ENCODE measurements at regions not wholly inside any gene's neighbourhood (a gene's known extent, or its start where the extent isn't known, plus 50 kb on each side); places are given as distances from the start of the nearest gene placed in this dataset.

DNA sequence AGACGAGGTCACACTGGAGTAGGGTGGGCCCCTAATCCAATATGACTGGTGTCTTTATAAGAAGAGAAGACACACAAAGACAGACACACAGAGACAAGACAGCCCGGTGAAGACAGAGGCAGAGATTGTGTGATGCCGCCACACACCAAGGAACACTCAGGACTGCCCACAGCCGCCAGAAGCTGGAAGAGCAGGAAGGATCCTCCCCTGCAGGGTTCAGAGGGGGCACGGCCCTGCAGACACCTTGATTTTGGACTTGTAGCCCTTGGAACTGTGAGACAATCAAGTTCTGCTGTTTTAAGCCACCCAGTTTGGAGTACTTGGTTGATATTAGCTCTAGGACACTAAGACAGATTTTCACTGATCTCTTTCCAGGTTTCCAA, 72.1 kb upstream of the NANOS1 start:
- Histone ChIP-seq H4K20me1 (ENCODE audit: insufficient read depth) (no peaks in the 10 kb centered on the region), H3K27ac (ENCODE audit: low read depth, low read length) (no peak overlapping the region), H3K4me1 (ENCODE audit: control insufficient read depth in 1 of 2, insufficient read depth in 2 of 2, low read length in 2 of 2) (peaks cover 9 to 40% of the 10 kb centered on the region in 2 experiments), H2AFZ (ENCODE audit: low read depth, low read length, poor library complexity, severe bottlenecking) (no peak overlapping the region), H3K4me3 (replicated peaks in 1 of 2; ENCODE audit: low read depth in 1 of 2, low read length in 2 of 2) (no peak overlapping the region), H3K36me3 (ENCODE audit: control insufficient read depth in 1 of 2, insufficient read depth in 2 of 2, low read length in 2 of 2) (no peaks in the 10 kb centered on the region), H3K9me2 (ENCODE audit: insufficient read depth) (no peaks in the 10 kb centered on the region), H3K79me2 (ENCODE audit: insufficient read depth, low read length) (no peaks in the 10 kb centered on the region), H3K4me2 (ENCODE audit: low read length) (no peak overlapping the region), H3K27me3 (ENCODE audit: insufficient read depth, low read length) (no peaks in the 10 kb centered on the region), H3K9me3 (ENCODE audit: control insufficient read depth in 1 of 2, insufficient read depth in 1 of 2, low read depth in 1 of 2, low read length in 2 of 2) (no peaks in the 10 kb centered on the region), H3K9ac (ENCODE audit: low read length) (no peak overlapping the region)
- no peak for DNase-seq (ENCODE audit: low read depth, low spot score)
- ChIA-PET RAD21 (ENCODE audit: low non-redundant PET in 1 of 2, low total read pairs in 2 of 2, uncharacterized antibody in 2 of 2, unreplicated experiment in 2 of 2) (no interaction called here), POLR2A (no interaction called here), CTCF (no interaction called here)
- no peak for ATAC-seq
- BruUV-seq (replicated peaks): no TSS peak
- intact Hi-C loops (cut with micrococcal nuclease): no loop called here
- TF ChIP-seq ELF1 (IDR thresholded peaks at IDR 0.05; ENCODE audit: borderline replicate concordance, low read depth) (no peak), ZFX (IDR thresholded peaks at IDR 0.05) (no peak), CEBPB (IDR thresholded peaks at IDR 0.05; ENCODE audit: low read depth) (no peak), POLR2A (IDR thresholded peaks at IDR 0.05; ENCODE audit: borderline replicate concordance, extremely low read depth, insufficient read depth, insufficient read length) (no peak), POLR2AphosphoS5 (IDR thresholded peaks at IDR 0.05; ENCODE audit: low read depth, low read length) (no peak), RAD21 (IDR thresholded peaks at IDR 0.05; ENCODE audit: low read depth) (no peak), EZH2phosphoT487 (IDR thresholded peaks at IDR 0.05; ENCODE audit: borderline replicate concordance) (no peak), SRF (IDR thresholded peaks at IDR 0.05; ENCODE audit: low read depth) (no peak), EZH2 (IDR thresholded peaks at IDR 0.05) (no peak), ZNF274 (IDR thresholded peaks at IDR 0.05; ENCODE audit: low read depth, low read length) (no peak)

DNA sequence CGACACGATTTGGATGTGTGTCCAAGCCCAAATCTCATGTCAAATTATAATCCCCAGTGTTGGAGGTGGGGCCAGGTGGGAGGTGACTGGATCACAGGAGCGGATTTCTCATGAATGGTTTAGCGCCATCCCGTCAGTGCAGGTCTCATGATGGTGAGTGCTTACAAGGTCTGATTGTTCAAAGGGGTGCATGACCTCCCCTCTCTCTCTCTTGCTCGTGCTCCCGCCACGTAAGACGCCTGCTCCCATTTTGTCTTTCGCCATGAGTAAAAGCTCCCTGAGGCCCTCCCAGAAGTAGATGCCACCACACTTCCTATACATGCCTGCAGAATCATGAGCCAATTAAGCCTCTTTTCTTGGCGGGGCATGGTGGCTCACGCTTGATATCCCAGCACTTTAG, 71.5 kb upstream of the NANOS1 start:
- CTCF ChIA-PET: no interaction called here
- H2AFZ ChIP-seq (ENCODE audit: low read depth, low read length, poor library complexity, severe bottlenecking): no peak overlapping the region
- DNase-seq (ENCODE audit: low read depth, low spot score) (no peak), ATAC-seq (no peak)
- no peak overlapping the region for H3K4me3 ChIP-seq (replicated peaks in 1 of 2; ENCODE audit: low read depth in 1 of 2, low read length in 2 of 2)
- H3K79me2 ChIP-seq (ENCODE audit: insufficient read depth, low read length): no peaks in the 10 kb centered on the region
- POLR2A ChIA-PET: no interaction called here
- H3K9me2 ChIP-seq (ENCODE audit: insufficient read depth): no peaks in the 10 kb centered on the region
- no TSS peak for BruUV-seq (replicated peaks)
- H3K9me3 ChIP-seq (ENCODE audit: control insufficient read depth in 1 of 2, insufficient read depth in 1 of 2, low read depth in 1 of 2, low read length in 2 of 2): no peaks in the 10 kb centered on the region
- no peaks in the 10 kb centered on the region for H3K27me3 ChIP-seq (ENCODE audit: insufficient read depth, low read length)
- no peaks in the 10 kb centered on the region for H4K20me1 ChIP-seq (ENCODE audit: insufficient read depth)
- H3K4me1 ChIP-seq (ENCODE audit: control insufficient read depth in 1 of 2, insufficient read depth in 2 of 2, low read length in 2 of 2): peaks cover 9 to 44% of the 10 kb centered on the region in 2 experiments
- RAD21 ChIA-PET (ENCODE audit: low non-redundant PET in 1 of 2, low total read pairs in 2 of 2, uncharacterized antibody in 2 of 2, unreplicated experiment in 2 of 2): no interaction called here
- no peak overlapping the region for H3K9ac ChIP-seq (ENCODE audit: low read length)
- no peaks in the 10 kb centered on the region for H3K36me3 ChIP-seq (ENCODE audit: control insufficient read depth in 1 of 2, insufficient read depth in 2 of 2, low read length in 2 of 2)
- no peak overlapping the region for H3K4me2 ChIP-seq (ENCODE audit: low read length)
- intact Hi-C loops (cut with micrococcal nuclease): no loop called here
- H3K27ac ChIP-seq (ENCODE audit: low read depth, low read length): no peak overlapping the region
- TF ChIP-seq, protein P1, sequence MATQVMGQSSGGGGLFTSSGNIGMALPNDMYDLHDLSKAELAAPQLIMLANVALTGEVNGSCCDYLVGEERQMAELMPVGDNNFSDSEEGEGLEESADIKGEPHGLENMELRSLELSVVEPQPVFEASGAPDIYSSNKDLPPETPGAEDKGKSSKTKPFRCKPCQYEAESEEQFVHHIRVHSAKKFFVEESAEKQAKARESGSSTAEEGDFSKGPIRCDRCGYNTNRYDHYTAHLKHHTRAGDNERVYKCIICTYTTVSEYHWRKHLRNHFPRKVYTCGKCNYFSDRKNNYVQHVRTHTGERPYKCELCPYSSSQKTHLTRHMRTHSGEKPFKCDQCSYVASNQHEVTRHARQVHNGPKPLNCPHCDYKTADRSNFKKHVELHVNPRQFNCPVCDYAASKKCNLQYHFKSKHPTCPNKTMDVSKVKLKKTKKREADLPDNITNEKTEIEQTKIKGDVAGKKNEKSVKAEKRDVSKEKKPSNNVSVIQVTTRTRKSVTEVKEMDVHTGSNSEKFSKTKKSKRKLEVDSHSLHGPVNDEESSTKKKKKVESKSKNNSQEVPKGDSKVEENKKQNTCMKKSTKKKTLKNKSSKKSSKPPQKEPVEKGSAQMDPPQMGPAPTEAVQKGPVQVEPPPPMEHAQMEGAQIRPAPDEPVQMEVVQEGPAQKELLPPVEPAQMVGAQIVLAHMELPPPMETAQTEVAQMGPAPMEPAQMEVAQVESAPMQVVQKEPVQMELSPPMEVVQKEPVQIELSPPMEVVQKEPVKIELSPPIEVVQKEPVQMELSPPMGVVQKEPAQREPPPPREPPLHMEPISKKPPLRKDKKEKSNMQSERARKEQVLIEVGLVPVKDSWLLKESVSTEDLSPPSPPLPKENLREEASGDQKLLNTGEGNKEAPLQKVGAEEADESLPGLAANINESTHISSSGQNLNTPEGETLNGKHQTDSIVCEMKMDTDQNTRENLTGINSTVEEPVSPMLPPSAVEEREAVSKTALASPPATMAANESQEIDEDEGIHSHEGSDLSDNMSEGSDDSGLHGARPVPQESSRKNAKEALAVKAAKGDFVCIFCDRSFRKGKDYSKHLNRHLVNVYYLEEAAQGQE (IDR thresholded peaks at IDR 0.05; ENCODE audit: low read depth): no peak
- no peak for TF ChIP-seq POLR2A (IDR thresholded peaks at IDR 0.05; ENCODE audit: borderline replicate concordance, extremely low read depth, insufficient read depth, insufficient read length)
- TF ChIP-seq CTCF (IDR thresholded peaks at IDR 0.05 in 2 of 3, conservative IDR thresholded peaks at IDR 0.05 in 1 of 3; ENCODE audit: borderline replicate concordance in 1 of 3, insufficient read depth in 1 of 3, low read depth in 2 of 3, low read length in 2 of 3): no peak
- TF ChIP-seq EGR1 (IDR thresholded peaks at IDR 0.05; ENCODE audit: low read depth): no peak
- no peak for TF ChIP-seq YY1 (IDR thresholded peaks at IDR 0.05; ENCODE audit: extremely low read depth, insufficient replicate concordance, low read depth, low read length)
- TF ChIP-seq EZH2phosphoT487 (IDR thresholded peaks at IDR 0.05; ENCODE audit: borderline replicate concordance): no peak
- no peak for TF ChIP-seq POLR2AphosphoS5 (IDR thresholded peaks at IDR 0.05; ENCODE audit: low read depth, low read length)
- TF ChIP-seq JUND (IDR thresholded peaks at IDR 0.05): no peak

All from HCT116 (cell line).